Liver (tissue), 7 donors: ENCODE measurements at regions not wholly inside any gene's neighbourhood (a gene's known extent, or its start where the extent isn't known, plus 50 kb on each side); places are given as distances from the start of the nearest gene placed in this dataset.
"Not testable (repeated sequence)": the region's sequence is repeated elsewhere in the genome, so short reads cannot be mapped to it uniquely, and the experiment has no call there.

ENCODE experiments used
- DNase-seq: peaks from one replicate; pipeline ENCODE4 v3.0.0-alpha.2; 2017; ENCODE audit warnings: low spot score
- H3K27ac ChIP-seq, 2 donors: one replicate each; pipeline ENCODE4 v1.7.0; 2013; ENCODE audit warnings: inconsistent platforms in 2 of 2, low read length in 2 of 2, control low read depth in 1 of 2, low read depth in 1 of 2, mild to moderate bottlenecking in 1 of 2
- H3K27me3 ChIP-seq, 4 donors: one replicate each; pipeline versions ENCODE4 v1.6.1 to v1.7.0; 2013; ENCODE audit warnings: low read length in 3 of 4, inconsistent platforms in 1 of 4, mild to moderate bottlenecking in 1 of 4, moderate library complexity in 1 of 4; ENCODE audit not compliant: control insufficient read depth in 4 of 4, insufficient read depth in 4 of 4
- H3K36me3 ChIP-seq, 4 donors: one replicate each; pipeline versions ENCODE4 v1.6.1 to v1.7.0; 2013; ENCODE audit warnings: low read length in 3 of 4, mild to moderate bottlenecking in 3 of 4, low read depth in 1 of 4, moderate library complexity in 1 of 4; ENCODE audit not compliant: control insufficient read depth in 4 of 4, insufficient read depth in 3 of 4
- H3K4me1 ChIP-seq, 4 donors: one replicate each; pipeline versions ENCODE4 v1.6.1 to v1.7.0; 2013; ENCODE audit warnings: low read length in 3 of 4, mild to moderate bottlenecking in 3 of 4, moderate library complexity in 1 of 4; ENCODE audit not compliant: control insufficient read depth in 4 of 4, insufficient read depth in 4 of 4
- H3K4me3 ChIP-seq, 3 donors: one replicate each; pipeline versions ENCODE4 v1.6.1 to v1.7.0; 2013; ENCODE audit warnings: low read length in 3 of 3, control low read depth in 1 of 3, low read depth in 1 of 3, mild to moderate bottlenecking in 1 of 3
- H3K9ac ChIP-seq, 2 donors: one replicate each; pipeline ENCODE4 v1.7.0; 2013; ENCODE audit warnings: low read length in 2 of 2, mild to moderate bottlenecking in 2 of 2, moderate library complexity in 2 of 2, control low read depth in 1 of 2, low read depth in 1 of 2
- H3K9me3 ChIP-seq, 4 donors: one replicate each; pipeline versions ENCODE4 v1.6.1 to v1.7.0; 2013; ENCODE audit warnings: low read length in 3 of 4; ENCODE audit not compliant: control insufficient read depth in 4 of 4
- ATF3 ChIP-seq: IDR thresholded peaks from 2 replicates; pipeline ENCODE4 v1.6.1; 2016; ENCODE audit warnings: antibody characterized with exemption
- EGR1 ChIP-seq, 2 donors: IDR thresholded peaks; 2 replicates each; pipeline ENCODE4 v1.6.1; 2016 to 2018; ENCODE audit warnings: antibody characterized with exemption in 2 of 2, low read depth in 2 of 2
- FOXA1 ChIP-seq: IDR thresholded peaks from 2 replicates; pipeline ENCODE4 v1.6.1; 2016; ENCODE audit warnings: antibody characterized with exemption
- FOXA2 ChIP-seq: IDR thresholded peaks from 2 replicates; pipeline ENCODE4 v1.6.1; 2016; ENCODE audit warnings: antibody characterized with exemption
- GABPA ChIP-seq, 2 donors: IDR thresholded peaks in 1 of 2; conservative IDR thresholded peaks in 1 of 2; 2 replicates each; pipeline ENCODE4 v1.6.1; 2016; ENCODE audit warnings: antibody characterized with exemption in 2 of 2, mild to moderate bottlenecking in 1 of 2, moderate library complexity in 1 of 2
- HNF4A ChIP-seq, 2 donors: conservative IDR thresholded peaks; 2 replicates each; pipeline ENCODE4 v1.6.1; 2016; ENCODE audit warnings: antibody characterized with exemption in 2 of 2, mild to moderate bottlenecking in 2 of 2
- HNF4G ChIP-seq: IDR thresholded peaks from 2 replicates; pipeline ENCODE4 v1.6.1; 2016; ENCODE audit warnings: antibody characterized with exemption
- JUND ChIP-seq, 2 donors: IDR thresholded peaks; 2 replicates each; pipeline ENCODE4 v1.6.1; 2016; ENCODE audit warnings: antibody characterized with exemption in 2 of 2
- NR2F2 ChIP-seq: IDR thresholded peaks from 2 replicates; pipeline ENCODE4 v1.6.1; 2016; ENCODE audit warnings: antibody characterized with exemption
- RAD21 ChIP-seq, 2 donors: IDR thresholded peaks; 2 replicates each; pipeline ENCODE4 v1.6.1; 2016; ENCODE audit warnings: antibody characterized with exemption in 2 of 2, mild to moderate bottlenecking in 2 of 2
- REST ChIP-seq: IDR thresholded peaks from 2 replicates; pipeline ENCODE4 v1.6.1; 2016; ENCODE audit warnings: antibody characterized with exemption, mild to moderate bottlenecking
- RXRA ChIP-seq, 2 donors: IDR thresholded peaks; 2 replicates each; pipeline ENCODE4 v1.6.1; 2017 to 2018; ENCODE audit warnings: antibody characterized with exemption in 2 of 2, mild to moderate bottlenecking in 1 of 2
- SP1 ChIP-seq: IDR thresholded peaks from 2 replicates; pipeline ENCODE4 v1.6.1; 2018; ENCODE audit warnings: antibody characterized with exemption, mild to moderate bottlenecking
- TAF1 ChIP-seq: conservative IDR thresholded peaks from 2 replicates; pipeline ENCODE4 v1.6.1; 2016; ENCODE audit warnings: antibody characterized with exemption, mild to moderate bottlenecking
- YY1 ChIP-seq: IDR thresholded peaks from 2 replicates; pipeline ENCODE4 v1.6.1; 2016; ENCODE audit warnings: antibody characterized with exemption, mild to moderate bottlenecking
- WGBS: extraction: QIAGEN DNeasy Blood & Tissue Kit; methylation state at CpG from one replicate; pipeline ENCODE4 v1.1.7; 2013; 5-methylcytosine and 5-hydroxymethylcytosine counted together
- TF ChIP-seq, protein P1 (sequence below): IDR thresholded peaks from 2 replicates; pipeline ENCODE4 v1.6.1; 2016; ENCODE audit warnings: antibody characterized with exemption
- TF ChIP-seq, protein P2 (sequence below): IDR thresholded peaks from 2 replicates; pipeline ENCODE4 v1.6.1; 2016; ENCODE audit warnings: antibody characterized with exemption
- donor health status: healthy.
- donor health status: healthy.
- donor health status: healthy.
- donor health status: healthy.

DNA sequence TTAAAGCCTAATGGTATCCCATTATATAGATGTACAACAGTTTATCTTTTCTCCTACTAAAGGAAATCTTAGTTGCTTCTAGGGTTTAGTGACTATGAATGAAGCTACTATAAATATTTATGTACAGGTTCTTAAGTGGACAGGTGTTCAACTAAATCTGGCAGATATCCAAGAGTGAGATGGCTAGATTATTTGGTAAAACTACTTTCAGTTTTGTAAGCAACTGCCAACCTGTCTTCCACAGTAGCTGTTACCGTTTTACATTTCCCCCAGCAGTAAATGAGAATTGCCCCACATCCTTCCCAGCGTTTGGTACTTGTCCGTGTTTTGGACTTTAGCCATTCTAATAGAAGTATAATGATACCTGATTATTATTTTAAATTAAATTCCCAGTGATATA lies 144.9 kb upstream of the MAGI2 start:
- no peak overlapping the region for H3K27ac ChIP-seq
- H3K4me1 ChIP-seq, result no peaks in the 10 kb centered on the region
- no peaks in the 10 kb centered on the region for H3K36me3 ChIP-seq
- TF ChIP-seq EGR1 (IDR thresholded peaks at IDR 0.05; ENCODE audit: low read depth in 2 of 2), result no peak
- TF ChIP-seq REST, result no peak
- TF ChIP-seq SP1, result no peak
- TF ChIP-seq RXRA (IDR thresholded peaks at IDR 0.05), result no peak
- TF ChIP-seq, protein P1, sequence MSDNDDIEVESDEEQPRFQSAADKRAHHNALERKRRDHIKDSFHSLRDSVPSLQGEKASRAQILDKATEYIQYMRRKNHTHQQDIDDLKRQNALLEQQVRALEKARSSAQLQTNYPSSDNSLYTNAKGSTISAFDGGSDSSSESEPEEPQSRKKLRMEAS, result no peak
- no peak for TF ChIP-seq TAF1
- no peak for TF ChIP-seq HNF4G
- TF ChIP-seq HNF4A (conservative IDR thresholded peaks at IDR 0.05), result no peak
- TF ChIP-seq FOXA2, result no peak
- TF ChIP-seq JUND (IDR thresholded peaks at IDR 0.05), result no peak
- no peak for TF ChIP-seq ATF3
- TF ChIP-seq NR2F2, result no peak
- TF ChIP-seq RAD21 (IDR thresholded peaks at IDR 0.05), result no peak
- TF ChIP-seq FOXA1, result no peak
- TF ChIP-seq YY1, result no peak
- TF ChIP-seq, protein P2, sequence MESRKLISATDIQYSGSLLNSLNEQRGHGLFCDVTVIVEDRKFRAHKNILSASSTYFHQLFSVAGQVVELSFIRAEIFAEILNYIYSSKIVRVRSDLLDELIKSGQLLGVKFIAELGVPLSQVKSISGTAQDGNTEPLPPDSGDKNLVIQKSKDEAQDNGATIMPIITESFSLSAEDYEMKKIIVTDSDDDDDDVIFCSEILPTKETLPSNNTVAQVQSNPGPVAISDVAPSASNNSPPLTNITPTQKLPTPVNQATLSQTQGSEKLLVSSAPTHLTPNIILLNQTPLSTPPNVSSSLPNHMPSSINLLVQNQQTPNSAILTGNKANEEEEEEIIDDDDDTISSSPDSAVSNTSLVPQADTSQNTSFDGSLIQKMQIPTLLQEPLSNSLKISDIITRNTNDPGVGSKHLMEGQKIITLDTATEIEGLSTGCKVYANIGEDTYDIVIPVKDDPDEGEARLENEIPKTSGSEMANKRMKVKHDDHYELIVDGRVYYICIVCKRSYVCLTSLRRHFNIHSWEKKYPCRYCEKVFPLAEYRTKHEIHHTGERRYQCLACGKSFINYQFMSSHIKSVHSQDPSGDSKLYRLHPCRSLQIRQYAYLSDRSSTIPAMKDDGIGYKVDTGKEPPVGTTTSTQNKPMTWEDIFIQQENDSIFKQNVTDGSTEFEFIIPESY, result no peak
- no peak for TF ChIP-seq GABPA (IDR thresholded peaks at IDR 0.05 in 1 of 2, conservative IDR thresholded peaks at IDR 0.05 in 1 of 2)
- no peaks in the 10 kb centered on the region for H3K9me3 ChIP-seq
- no peak for DNase-seq
- no peak overlapping the region for H3K4me3 ChIP-seq
- WGBS, result 72% methylated on average over 3 of the region's 3 CpGs
- no peak overlapping the region for H3K9ac ChIP-seq
- no peaks in the 10 kb centered on the region for H3K27me3 ChIP-seq

DNA sequence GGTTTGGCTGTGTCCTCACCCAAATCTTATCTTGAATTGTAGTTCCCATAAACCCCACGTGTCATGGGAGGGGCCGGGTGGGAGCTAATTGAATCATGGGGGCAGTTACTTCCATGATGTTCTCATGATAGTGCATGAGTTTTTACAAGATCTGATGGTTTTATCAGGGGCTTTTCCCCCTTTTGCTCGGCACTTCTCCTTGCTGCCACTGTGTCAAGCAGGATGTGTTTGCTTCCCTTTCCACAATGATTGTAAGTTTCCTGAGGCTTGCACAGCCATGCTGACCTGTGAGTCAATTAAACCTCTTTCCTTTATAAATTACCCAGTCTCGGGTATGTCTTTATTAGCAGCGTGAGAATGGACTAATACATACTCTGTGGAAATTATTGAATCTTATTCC lies 141.2 kb upstream of the MAGI2 start:
- H3K4me3 ChIP-seq, DNase-seq, H3K27me3 ChIP-seq, H3K9ac ChIP-seq, H3K27ac ChIP-seq, H3K36me3 ChIP-seq, H3K9me3 ChIP-seq, H3K4me1 ChIP-seq: not testable (repeated sequence)
- WGBS, result 59% methylated on average over 5 of the region's 5 CpGs
